PFSK-1 (cell line): ENCODE measurements at regions not wholly inside any gene's neighbourhood (a gene's known extent, or its start where the extent isn't known, plus 50 kb on each side); places are given as distances from the start of the nearest gene placed in this dataset.

Source experiments
- SIN3A ChIP-seq: IDR thresholded peaks from 2 replicates; pipeline ENCODE4 v1.6.1; 2012; ENCODE audit warnings: mild to moderate bottlenecking, low read length, moderate library complexity, borderline replicate concordance; ENCODE audit not compliant: insufficient read depth
- TAF1 ChIP-seq: IDR thresholded peaks from 2 replicates; pipeline ENCODE4 v1.6.1; 2012; ENCODE audit warnings: low read length, control low read depth, borderline replicate concordance; ENCODE audit not compliant: insufficient read depth
- TF ChIP-seq, protein P1 (sequence below), 2 experiments: IDR thresholded peaks; 2 replicates each; pipeline versions ENCODE4 v1.6.1 to v1.8.0; 2011 to 2012; ENCODE audit warnings: low read depth in 2 of 2, low read length in 2 of 2, control low read depth in 1 of 2, inconsistent platforms in 1 of 2, mild to moderate bottlenecking in 1 of 2, moderate library complexity in 1 of 2; ENCODE audit not compliant: insufficient read depth in 1 of 2

DNA sequence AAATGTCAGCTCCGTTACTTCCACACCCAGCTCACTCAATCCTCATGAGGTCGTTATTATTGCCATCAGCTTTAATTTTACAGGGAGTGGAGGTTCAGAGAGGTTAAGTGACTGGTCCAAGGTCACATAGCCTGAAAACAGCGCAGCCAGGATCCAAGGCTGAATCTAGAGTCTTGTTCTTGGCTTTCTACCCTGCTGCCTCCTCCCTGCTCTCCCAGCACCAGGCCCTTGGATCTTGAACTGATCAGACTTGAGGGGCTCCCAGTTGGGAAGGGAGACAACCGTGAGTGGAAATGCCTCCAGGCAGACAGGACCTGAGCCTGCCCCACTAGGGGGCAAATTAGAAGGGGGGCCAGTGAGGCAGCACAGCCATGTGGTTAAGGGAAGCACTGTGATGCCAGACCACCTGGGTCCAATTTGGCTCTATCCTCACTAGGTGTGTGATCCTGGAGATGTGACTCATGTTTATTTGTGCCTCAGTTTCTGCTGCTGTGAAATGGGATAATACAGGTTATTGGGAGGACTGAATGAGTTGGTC lies 135.6 kb upstream of the PTPN1 start:
- TF ChIP-seq, protein P1, sequence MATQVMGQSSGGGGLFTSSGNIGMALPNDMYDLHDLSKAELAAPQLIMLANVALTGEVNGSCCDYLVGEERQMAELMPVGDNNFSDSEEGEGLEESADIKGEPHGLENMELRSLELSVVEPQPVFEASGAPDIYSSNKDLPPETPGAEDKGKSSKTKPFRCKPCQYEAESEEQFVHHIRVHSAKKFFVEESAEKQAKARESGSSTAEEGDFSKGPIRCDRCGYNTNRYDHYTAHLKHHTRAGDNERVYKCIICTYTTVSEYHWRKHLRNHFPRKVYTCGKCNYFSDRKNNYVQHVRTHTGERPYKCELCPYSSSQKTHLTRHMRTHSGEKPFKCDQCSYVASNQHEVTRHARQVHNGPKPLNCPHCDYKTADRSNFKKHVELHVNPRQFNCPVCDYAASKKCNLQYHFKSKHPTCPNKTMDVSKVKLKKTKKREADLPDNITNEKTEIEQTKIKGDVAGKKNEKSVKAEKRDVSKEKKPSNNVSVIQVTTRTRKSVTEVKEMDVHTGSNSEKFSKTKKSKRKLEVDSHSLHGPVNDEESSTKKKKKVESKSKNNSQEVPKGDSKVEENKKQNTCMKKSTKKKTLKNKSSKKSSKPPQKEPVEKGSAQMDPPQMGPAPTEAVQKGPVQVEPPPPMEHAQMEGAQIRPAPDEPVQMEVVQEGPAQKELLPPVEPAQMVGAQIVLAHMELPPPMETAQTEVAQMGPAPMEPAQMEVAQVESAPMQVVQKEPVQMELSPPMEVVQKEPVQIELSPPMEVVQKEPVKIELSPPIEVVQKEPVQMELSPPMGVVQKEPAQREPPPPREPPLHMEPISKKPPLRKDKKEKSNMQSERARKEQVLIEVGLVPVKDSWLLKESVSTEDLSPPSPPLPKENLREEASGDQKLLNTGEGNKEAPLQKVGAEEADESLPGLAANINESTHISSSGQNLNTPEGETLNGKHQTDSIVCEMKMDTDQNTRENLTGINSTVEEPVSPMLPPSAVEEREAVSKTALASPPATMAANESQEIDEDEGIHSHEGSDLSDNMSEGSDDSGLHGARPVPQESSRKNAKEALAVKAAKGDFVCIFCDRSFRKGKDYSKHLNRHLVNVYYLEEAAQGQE (IDR thresholded peaks at IDR 0.05; ENCODE audit: insufficient read depth in 1 of 2, low read depth in 2 of 2, low read length in 2 of 2), result no peak
- no peak for TF ChIP-seq SIN3A
- TF ChIP-seq TAF1, result no peak
